ENCODE measurements at regions not wholly inside any gene's neighbourhood (a gene's known extent, or its start where the extent isn't known, plus 50 kb on each side); places are given as distances from the start of the nearest gene placed in this dataset.
"Not testable (repeated sequence)": the region's sequence is repeated elsewhere in the genome, so short reads cannot be mapped to it uniquely, and the experiment has no call there.

- no peak for DNase-seq (ENCODE audit: low read depth in 3 of 3, low spot score in 2 of 3)
These were observed 267.5 kb downstream of the NKX6-1 start for GRCh38 chr4:84231539-84232055.

- no peak for DNase-seq (ENCODE audit: low read depth in 3 of 3, low spot score in 2 of 3)
These were observed 274.6 kb downstream of the NKX6-1 start for GRCh38 chr4:84224522-84224921.

- DNase-seq (ENCODE audit: low read depth in 3 of 3, low spot score in 2 of 3), result no peak
These were observed 277.4 kb downstream of the NKX6-1 start for GRCh38 chr4:84221704-84222103.

DNA sequence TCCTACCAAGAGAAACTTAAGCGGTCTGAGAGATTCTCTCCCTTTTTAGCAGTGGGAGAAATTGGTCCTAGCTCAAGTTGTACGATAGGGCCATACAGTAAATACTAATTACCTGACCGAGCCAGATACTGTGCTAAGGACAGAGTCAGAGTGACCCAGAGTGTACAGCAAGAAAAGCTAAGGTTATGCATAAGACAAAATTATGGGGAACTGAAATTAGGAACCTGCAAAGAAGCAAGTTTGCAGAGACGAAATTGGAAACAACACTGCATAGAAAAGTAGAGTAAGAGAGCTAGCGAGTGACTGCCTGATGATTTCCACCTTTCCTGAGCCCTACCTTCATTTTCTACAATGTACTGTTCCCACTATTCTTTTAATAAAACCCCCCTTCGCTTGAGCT lies 278.1 kb downstream of the NKX6-1 start:
- no peak for DNase-seq (ENCODE audit: low read depth in 3 of 3, low spot score in 2 of 3)

DNA sequence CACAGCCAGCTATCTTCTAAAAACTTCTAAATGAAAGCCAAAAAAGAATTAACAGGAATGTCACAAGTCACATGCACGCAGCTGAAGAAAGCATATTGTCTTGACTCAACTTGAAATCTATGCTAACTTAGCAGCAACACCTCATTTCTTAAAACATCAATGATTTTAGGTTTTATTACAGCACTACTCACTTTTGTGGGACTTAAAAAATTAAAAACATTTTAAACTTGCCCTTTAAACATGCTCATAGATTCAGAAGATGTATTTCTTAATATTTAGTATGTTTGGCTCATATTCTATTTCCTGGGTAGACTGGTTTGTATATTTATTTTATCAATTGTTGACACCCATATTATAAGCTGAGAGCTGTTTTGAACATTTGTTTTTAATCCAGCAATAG lies 279.4 kb downstream of the NKX6-1 start:
- DNase-seq (ENCODE audit: low read depth in 3 of 3, low spot score in 2 of 3), result no peak

DNA sequence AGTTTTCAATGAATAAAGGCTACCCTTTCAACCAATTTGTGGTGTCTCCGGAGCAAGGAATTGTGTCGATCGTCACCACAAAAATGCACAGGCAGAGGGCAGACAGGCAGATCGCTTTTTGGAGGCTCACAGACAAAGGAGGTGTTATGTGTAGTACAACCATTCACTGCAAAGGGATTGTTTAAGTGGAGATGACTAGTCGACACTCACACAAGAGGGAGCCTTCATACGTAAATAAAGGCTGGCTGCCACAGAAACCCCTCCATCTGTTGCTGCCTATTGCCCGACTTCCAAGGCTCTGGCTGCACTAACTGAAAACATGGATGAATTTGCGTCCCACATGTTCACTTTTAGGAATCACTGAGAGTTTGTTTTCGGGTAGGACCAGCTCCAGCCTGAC lies 281.1 kb downstream of the NKX6-1 start:
- no peak for DNase-seq (ENCODE audit: low read depth in 3 of 3, low spot score in 2 of 3)

DNA sequence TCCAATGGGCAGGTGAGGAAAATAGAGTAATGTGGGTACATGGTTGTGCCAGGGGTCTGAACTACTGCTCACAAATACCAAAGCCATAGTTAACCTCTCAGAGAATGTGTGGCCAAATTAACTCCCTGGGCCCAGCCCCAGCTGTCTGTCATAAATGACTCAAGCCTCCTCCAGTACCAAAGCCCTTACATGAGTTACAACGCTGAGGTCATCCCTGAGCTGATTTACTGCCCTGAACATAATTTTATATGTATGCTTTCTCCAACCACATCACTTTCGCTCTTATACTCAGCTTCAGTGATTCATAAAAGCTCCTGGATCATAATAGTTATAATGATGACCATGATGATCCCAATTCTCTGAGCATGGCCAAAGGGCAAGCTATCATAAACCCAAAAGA lies 283.9 kb downstream of the NKX6-1 start:
- no peak for DNase-seq (ENCODE audit: low read depth in 3 of 3, low spot score in 2 of 3)

GRCh38 chr4:84206226-84206625 lies 292.9 kb downstream of the NKX6-1 start:
- DNase-seq (ENCODE audit: low read depth in 3 of 3, low spot score in 2 of 3), result not testable (repeated sequence)

GRCh38 chr4:84189144-84189543 lies 309.9 kb downstream of the NKX6-1 start:
- DNase-seq (ENCODE audit: low read depth in 3 of 3, low spot score in 2 of 3), result no peak

DNA sequence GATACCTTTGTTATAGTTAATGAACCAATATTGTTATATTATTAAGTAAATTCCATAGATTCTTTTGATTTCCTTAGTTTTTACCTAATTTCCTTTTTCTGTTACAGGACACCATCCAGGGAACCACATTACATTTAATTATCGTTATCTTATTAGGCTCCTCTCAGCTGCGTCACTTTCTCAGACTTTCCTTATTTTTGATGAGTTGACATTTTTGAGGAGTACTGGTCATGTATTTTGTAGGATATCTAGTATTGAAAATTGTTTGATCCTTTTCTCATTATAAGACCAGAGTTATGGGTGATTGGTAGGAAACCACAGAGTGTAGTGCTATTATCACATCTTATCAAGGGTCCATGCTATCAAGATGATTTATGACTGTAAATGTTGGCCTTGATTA lies 319.7 kb downstream of the NKX6-1 start:
- DNase-seq (ENCODE audit: low read depth in 3 of 3, low spot score in 2 of 3), result no peak

DNA sequence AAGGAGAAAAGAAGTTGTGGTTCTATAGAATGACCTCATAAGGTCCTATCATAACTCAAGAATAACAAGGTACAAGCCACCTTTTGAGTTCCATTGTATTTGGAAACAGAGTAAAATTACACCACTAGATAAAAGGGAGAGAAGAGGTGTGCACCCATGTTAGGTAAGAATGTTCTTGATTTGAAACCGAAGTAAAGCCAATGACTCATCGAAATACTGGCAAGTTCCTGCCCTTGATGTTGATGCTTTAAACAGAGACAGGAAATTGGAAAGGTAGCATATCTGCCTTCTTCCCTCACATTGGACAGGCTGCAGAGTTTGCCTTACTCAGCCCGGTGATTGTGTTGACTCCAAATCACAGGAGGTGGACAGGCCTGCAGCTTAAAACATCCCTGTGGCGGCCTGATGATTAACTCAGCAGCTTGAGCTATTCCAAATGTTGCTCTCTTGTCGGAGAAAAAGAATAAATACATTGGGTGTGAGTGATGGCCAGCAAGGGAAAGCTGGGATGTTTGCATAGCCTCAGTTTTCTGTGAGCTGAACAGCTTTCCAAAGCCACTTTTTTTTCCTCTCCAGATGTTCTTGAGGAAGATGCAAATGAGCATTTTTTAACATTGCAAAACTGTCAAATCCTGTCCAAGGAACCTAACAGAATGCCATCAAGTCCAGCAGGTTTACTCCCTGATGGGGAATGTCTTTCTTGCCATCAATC lies 321.1 kb downstream of the NKX6-1 start:
- DNase-seq (ENCODE audit: low read depth in 3 of 3, low spot score in 2 of 3), result no peak

- no peak for DNase-seq (ENCODE audit: low read depth in 3 of 3, low spot score in 2 of 3)
These were observed 323.1 kb downstream of the NKX6-1 start for GRCh38 chr4:84176016-84176415.

DNA sequence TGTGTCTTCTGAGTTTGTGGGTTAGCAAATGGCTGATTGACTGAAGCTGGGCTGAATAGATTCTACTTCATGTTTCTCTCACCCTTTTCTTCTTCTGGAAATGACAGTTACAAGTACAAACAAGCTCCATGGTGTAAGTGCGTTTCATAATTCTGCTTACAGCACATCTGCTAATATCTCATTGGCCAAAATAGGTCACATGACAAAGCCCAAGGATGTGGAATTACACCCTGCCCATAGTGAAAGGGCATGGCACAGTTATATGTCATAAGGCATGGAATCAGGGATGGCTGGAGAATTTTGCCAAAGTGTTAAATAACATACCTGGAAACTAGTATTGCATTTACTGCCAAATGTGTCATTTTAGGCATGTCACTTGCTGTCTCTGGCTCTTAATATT lies 327.2 kb downstream of the NKX6-1 start:
- no peak for DNase-seq (ENCODE audit: low read depth in 3 of 3, low spot score in 2 of 3)

GRCh38 chr4:84167564-84167963 lies 331.5 kb downstream of the NKX6-1 start:
- DNase-seq (ENCODE audit: low read depth in 3 of 3, low spot score in 2 of 3), result no peak

- DNase-seq (ENCODE audit: low read depth in 3 of 3, low spot score in 2 of 3), result no peak
These were observed 332.0 kb downstream of the NKX6-1 start for GRCh38 chr4:84167093-84167492.

- DNase-seq (ENCODE audit: low read depth in 3 of 3, low spot score in 2 of 3), result no peak
These were observed 332.6 kb downstream of the NKX6-1 start for GRCh38 chr4:84166486-84166885.

DNA sequence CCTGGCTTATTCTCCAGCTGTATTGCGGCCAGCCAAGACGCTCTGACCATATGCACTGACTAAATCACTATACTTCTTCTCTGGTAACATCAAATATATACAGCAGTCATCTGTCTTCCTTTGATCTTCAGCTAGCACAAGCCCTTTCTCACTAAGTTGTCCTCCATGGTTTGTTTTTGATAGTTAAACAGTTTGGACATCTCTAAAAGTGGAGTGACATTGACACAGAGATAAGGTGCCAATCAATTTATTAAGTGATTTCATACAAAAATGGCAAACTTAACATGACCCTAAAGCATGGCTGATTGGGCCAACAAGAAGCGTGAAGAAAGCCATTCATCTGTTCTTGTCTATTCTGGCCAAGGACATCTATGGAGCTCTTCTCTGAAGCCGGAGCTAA lies 334.9 kb downstream of the NKX6-1 start:
- DNase-seq (ENCODE audit: low read depth in 3 of 3, low spot score in 2 of 3), result no peak

DNA sequence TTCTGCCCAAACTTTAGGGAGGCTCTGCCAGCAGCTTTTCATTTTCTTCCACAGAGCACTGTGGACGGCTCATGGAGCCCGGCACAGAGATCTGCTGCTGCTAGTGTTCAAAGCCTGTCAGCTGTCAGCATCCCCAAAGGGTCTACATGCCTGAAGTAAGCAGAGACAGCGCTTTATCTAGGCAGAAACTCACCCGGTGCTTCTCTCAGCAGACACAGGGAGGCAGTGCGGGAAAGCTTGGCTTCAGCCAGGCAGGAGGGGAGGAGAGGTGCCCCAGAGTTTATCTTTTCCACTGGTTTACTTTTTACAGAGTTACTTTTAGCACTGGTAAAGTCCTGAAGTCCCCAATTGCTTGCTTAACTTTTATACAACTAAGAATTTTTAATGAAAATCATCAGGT lies 339.3 kb downstream of the NKX6-1 start:
- no peak for DNase-seq (ENCODE audit: low read depth in 3 of 3, low spot score in 2 of 3)

- no peak for DNase-seq (ENCODE audit: low read depth in 3 of 3, low spot score in 2 of 3)
These were observed 340.4 kb downstream of the NKX6-1 start for GRCh38 chr4:84158670-84159069.

DNA sequence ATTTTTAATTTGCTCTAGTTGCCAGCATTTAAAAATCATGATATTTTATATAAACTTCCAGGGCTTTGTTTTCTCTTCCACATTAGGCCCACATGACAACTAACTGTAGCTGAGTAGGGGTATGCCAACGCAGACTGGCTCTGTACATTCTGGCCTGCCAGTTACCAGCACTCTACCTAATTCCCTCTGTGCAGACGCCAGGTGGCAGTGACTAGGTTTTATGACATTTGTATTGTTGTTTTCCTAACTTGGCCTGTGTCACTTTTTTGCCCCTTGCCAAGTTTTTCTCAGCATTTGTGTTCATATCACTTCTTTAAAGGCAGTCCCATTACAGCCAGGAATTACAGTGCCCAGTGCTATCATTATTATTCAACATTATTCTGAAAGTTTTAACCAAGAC lies 347.5 kb downstream of the NKX6-1 start:
- no peak for DNase-seq (ENCODE audit: low read depth in 3 of 3, low spot score in 2 of 3)

GRCh38 chr4:84150177-84150576 lies 348.9 kb downstream of the NKX6-1 start:
- DNase-seq (ENCODE audit: low read depth in 3 of 3, low spot score in 2 of 3), result no peak

DNA sequence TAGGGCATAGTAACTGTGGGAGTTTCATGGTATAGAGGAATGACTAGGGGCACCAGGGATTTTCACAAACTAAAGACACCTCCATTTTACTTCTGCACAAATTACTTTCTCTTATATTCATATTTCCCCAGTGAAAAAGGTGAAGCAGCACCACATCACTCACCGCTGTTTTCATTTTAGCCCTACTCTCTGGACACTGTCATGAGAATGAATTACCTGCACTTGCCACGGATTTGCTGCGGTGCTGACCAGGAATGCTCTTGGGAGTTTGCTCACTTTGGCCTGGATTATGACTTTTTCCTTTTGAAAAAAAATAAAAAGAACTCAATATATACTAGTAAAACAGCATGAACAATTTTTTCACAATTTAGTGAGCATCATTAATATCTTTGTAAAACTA lies 351.3 kb downstream of the NKX6-1 start:
- no peak for DNase-seq (ENCODE audit: low read depth in 3 of 3, low spot score in 2 of 3)
